Neural cell (in vitro differentiated cells): ENCODE measurements at regions not wholly inside any gene's neighbourhood (a gene's known extent, or its start where the extent isn't known, plus 50 kb on each side); places are given as distances from the start of the nearest gene placed in this dataset.

Experiments used
- POLR2AphosphoS5 ChIP-seq: IDR thresholded peaks from 2 replicates; pipeline ENCODE4 v1.6.1; 2012
- SMC3 ChIP-seq: fragments of 450-650 bp; conservative IDR thresholded peaks from 2 replicates; pipeline ENCODE4 v1.6.1; 2014; ENCODE audit warnings: antibody characterized with exemption, mild to moderate bottlenecking, moderate library complexity; ENCODE audit not compliant: poor library complexity
- TAF1 ChIP-seq: IDR thresholded peaks from 2 replicates; pipeline ENCODE4 v1.6.1; 2012; ENCODE audit warnings: low read depth
- TF ChIP-seq, protein P1 (sequence below): fragments of 450-650 bp; IDR thresholded peaks from 2 replicates; pipeline ENCODE4 v1.5.1; 2014; ENCODE audit warnings: antibody characterized with exemption, mild to moderate bottlenecking, moderate library complexity; ENCODE audit not compliant: poor library complexity, severe bottlenecking

DNA sequence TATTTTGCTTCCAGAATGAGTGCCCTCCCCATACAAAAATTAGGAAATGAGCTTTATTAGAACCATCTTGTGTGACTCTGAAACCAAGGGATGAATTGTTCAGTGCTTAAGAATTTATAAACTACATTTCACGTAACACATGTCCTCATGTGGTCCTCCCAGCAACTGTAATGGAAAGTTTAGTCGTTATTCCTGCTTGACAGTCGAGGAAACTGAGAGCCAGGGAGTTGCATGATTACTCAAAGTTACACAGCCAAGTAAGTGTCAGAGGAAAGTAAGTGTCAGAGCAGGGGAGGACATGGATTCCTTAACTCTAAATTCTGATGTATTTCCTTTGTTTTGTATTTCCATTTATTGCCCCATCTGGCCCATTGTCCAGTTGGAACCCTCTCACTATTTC, 453.9 kb downstream of the FUT8 start:
- TF ChIP-seq POLR2AphosphoS5 (no peak), SMC3 (no peak), TAF1 (no peak)
- TF ChIP-seq, protein P1, sequence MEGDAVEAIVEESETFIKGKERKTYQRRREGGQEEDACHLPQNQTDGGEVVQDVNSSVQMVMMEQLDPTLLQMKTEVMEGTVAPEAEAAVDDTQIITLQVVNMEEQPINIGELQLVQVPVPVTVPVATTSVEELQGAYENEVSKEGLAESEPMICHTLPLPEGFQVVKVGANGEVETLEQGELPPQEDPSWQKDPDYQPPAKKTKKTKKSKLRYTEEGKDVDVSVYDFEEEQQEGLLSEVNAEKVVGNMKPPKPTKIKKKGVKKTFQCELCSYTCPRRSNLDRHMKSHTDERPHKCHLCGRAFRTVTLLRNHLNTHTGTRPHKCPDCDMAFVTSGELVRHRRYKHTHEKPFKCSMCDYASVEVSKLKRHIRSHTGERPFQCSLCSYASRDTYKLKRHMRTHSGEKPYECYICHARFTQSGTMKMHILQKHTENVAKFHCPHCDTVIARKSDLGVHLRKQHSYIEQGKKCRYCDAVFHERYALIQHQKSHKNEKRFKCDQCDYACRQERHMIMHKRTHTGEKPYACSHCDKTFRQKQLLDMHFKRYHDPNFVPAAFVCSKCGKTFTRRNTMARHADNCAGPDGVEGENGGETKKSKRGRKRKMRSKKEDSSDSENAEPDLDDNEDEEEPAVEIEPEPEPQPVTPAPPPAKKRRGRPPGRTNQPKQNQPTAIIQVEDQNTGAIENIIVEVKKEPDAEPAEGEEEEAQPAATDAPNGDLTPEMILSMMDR: no peak
